ENCODE measurements at regions not wholly inside any gene's neighbourhood (a gene's known extent, or its start where the extent isn't known, plus 50 kb on each side); places are given as distances from the start of the nearest gene placed in this dataset.
"Not testable (repeated sequence)": the region's sequence is repeated elsewhere in the genome, so short reads cannot be mapped to it uniquely, and the experiment has no call there.

- DNase-seq (ENCODE audit: low read depth in 2 of 2) = no peak
These were observed 1398.0 kb upstream of the NXPH2 start for GRCh38 chr2:140178234-140178633.

- DNase-seq (ENCODE audit: low read depth in 2 of 2) = no peak
These were observed 1396.9 kb upstream of the NXPH2 start for GRCh38 chr2:140177086-140177485.

- DNase-seq (ENCODE audit: low read depth in 2 of 2) = no peak
These were observed 1393.6 kb upstream of the NXPH2 start for GRCh38 chr2:140173790-140174189.

GRCh38 chr2:140164449-140164848 lies 1384.3 kb upstream of the NXPH2 start:
- DNase-seq (ENCODE audit: low read depth in 2 of 2) = no peak

GRCh38 chr2:140158259-140158658 lies 1378.1 kb upstream of the NXPH2 start:
- no peak for DNase-seq (ENCODE audit: low read depth in 2 of 2)

- no peak for DNase-seq (ENCODE audit: low read depth in 2 of 2)
These were observed 1377.6 kb upstream of the NXPH2 start for GRCh38 chr2:140157816-140158215.

- no peak for DNase-seq (ENCODE audit: low read depth in 2 of 2)
These were observed 1374.5 kb upstream of the NXPH2 start for GRCh38 chr2:140154706-140155105.

- no peak for DNase-seq (ENCODE audit: low read depth in 2 of 2)
These were observed 1374.1 kb upstream of the NXPH2 start for GRCh38 chr2:140154271-140154670.

- no peak for DNase-seq (ENCODE audit: low read depth in 2 of 2)
These were observed 1364.4 kb upstream of the NXPH2 start for GRCh38 chr2:140144611-140145010.

- DNase-seq (ENCODE audit: low read depth in 2 of 2) = no peak
These were observed 1358.5 kb upstream of the NXPH2 start for GRCh38 chr2:140138736-140139135.

- no peak for DNase-seq (ENCODE audit: low read depth in 2 of 2)
These were observed 1356.7 kb upstream of the NXPH2 start for GRCh38 chr2:140136861-140137260.

GRCh38 chr2:140136366-140136765 lies 1356.2 kb upstream of the NXPH2 start:
- no peak for DNase-seq (ENCODE audit: low read depth in 2 of 2)

- no peak for DNase-seq (ENCODE audit: low read depth in 2 of 2)
These were observed 1348.7 kb upstream of the NXPH2 start for GRCh38 chr2:140128909-140129308.

GRCh38 chr2:140122001-140122400 lies 1341.8 kb upstream of the NXPH2 start:
- no peak for DNase-seq (ENCODE audit: low read depth in 2 of 2)

GRCh38 chr2:140117386-140117785 lies 1337.2 kb upstream of the NXPH2 start:
- DNase-seq (ENCODE audit: low read depth in 2 of 2) = no peak

GRCh38 chr2:140108706-140109475 lies 1328.7 kb upstream of the NXPH2 start:
- DNase-seq (ENCODE audit: low read depth in 2 of 2) = no peak

- no peak for DNase-seq (ENCODE audit: low read depth in 2 of 2)
These were observed 1311.7 kb upstream of the NXPH2 start for GRCh38 chr2:140091926-140092325.

- DNase-seq (ENCODE audit: low read depth in 2 of 2) = no peak
These were observed 1306.8 kb upstream of the NXPH2 start for GRCh38 chr2:140086964-140087363.

- no peak for DNase-seq (ENCODE audit: low read depth in 2 of 2)
These were observed 1305.5 kb upstream of the NXPH2 start for GRCh38 chr2:140085674-140086073.

- no peak for DNase-seq (ENCODE audit: low read depth in 2 of 2)
These were observed 1298.8 kb upstream of the NXPH2 start for GRCh38 chr2:140079038-140079437.

- no peak for DNase-seq (ENCODE audit: low read depth in 2 of 2)
These were observed 1296.0 kb upstream of the NXPH2 start for GRCh38 chr2:140076164-140076563.

GRCh38 chr2:140073763-140074162 lies 1293.6 kb upstream of the NXPH2 start:
- DNase-seq (ENCODE audit: low read depth in 2 of 2) = not testable (repeated sequence)

GRCh38 chr2:140067661-140068060 lies 1287.5 kb upstream of the NXPH2 start:
- no peak for DNase-seq (ENCODE audit: low read depth in 2 of 2)

- no peak for DNase-seq (ENCODE audit: low read depth in 2 of 2)
These were observed 1284.1 kb upstream of the NXPH2 start for GRCh38 chr2:140064243-140064642.
